ENCODE measurements at regions not wholly inside any gene's neighbourhood (a gene's known extent, or its start where the extent isn't known, plus 50 kb on each side); places are given as distances from the start of the nearest gene placed in this dataset.
"Not testable (repeated sequence)": the region's sequence is repeated elsewhere in the genome, so short reads cannot be mapped to it uniquely, and the experiment has no call there.

DNA sequence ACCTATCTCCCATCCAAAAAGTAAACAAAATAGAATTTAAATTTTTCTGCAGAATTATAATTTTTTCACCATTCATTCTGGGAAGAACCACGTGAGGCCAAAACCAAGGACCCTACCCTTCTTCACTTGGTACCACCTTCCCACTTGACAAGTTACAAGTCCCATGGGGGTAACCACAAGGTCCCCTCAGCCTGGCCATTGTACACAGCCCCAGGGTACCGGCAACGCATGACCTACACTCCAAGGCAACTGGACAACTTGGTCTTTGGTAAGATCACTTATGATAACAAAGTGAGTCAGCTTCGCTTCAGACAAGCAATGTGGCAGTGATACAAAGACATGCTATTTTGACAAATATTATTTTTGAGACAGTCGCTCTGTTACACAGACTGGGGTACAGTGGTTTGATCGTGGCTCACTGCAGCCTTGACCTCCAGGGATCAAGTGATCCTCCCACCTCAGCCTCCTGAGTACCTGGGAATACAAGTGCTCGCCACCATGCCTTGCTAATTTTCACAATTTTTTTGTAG, 70.5 kb upstream of the PDPR start:
- TF ChIP-seq, protein P1, sequence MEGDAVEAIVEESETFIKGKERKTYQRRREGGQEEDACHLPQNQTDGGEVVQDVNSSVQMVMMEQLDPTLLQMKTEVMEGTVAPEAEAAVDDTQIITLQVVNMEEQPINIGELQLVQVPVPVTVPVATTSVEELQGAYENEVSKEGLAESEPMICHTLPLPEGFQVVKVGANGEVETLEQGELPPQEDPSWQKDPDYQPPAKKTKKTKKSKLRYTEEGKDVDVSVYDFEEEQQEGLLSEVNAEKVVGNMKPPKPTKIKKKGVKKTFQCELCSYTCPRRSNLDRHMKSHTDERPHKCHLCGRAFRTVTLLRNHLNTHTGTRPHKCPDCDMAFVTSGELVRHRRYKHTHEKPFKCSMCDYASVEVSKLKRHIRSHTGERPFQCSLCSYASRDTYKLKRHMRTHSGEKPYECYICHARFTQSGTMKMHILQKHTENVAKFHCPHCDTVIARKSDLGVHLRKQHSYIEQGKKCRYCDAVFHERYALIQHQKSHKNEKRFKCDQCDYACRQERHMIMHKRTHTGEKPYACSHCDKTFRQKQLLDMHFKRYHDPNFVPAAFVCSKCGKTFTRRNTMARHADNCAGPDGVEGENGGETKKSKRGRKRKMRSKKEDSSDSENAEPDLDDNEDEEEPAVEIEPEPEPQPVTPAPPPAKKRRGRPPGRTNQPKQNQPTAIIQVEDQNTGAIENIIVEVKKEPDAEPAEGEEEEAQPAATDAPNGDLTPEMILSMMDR (IDR thresholded peaks at IDR 0.05): not testable (repeated sequence)
- TF ChIP-seq POLR2A (IDR thresholded peaks at IDR 0.05): not testable (repeated sequence)
